IMR-90 (cell line): ENCODE measurements at regions not wholly inside any gene's neighbourhood (a gene's known extent, or its start where the extent isn't known, plus 50 kb on each side); places are given as distances from the start of the nearest gene placed in this dataset.

Experiments used
- ATAC-seq: fragments of 200-7000 bp; cut with Tn5 transposase; 2 replicates; pipeline ENCODE4 v1.9.1; 2020; ENCODE audit warnings: low read depth, mild to moderate bottlenecking, moderate library complexity
- BruUV-seq: library from RNA; stranded (reverse); fragments of 400-500 nt; replicated peaks from 2 replicates; lab custom pipeline; 2021; lab: Mats Ljungman, UMichigan
- CTCF ChIA-PET: fragments of 300-600 bp; formaldehyde crosslinking; extraction: SDS; loops from one replicate; lab custom pipeline; 2021; ENCODE audit warnings: antibody characterized with exemption; lab: Yijun Ruan, JAX
- POLR2A ChIA-PET: fragments of 300-600 bp; sonication (Branson Sonifier 250); formaldehyde crosslinking; loops from one replicate; lab custom pipeline; 2022; ENCODE audit warnings: antibody characterized with exemption; ENCODE audit not compliant: unreplicated experiment; lab: Charles Lee
- DNase-seq: peaks from one replicate; pipeline ENCODE4 v3.0.0; 2013
- H2AFZ ChIP-seq: replicated peaks from 2 replicates; pipeline ENCODE3; 2013; ENCODE audit warnings: low read length, mild to moderate bottlenecking; ENCODE audit not compliant: poor library complexity
- H2AK5ac ChIP-seq: 2 replicates; pipeline ENCODE4 v1.6.1; 2013; ENCODE audit warnings: low read depth, low read length, inconsistent platforms
- H2AK9ac ChIP-seq: replicated peaks from 2 replicates; pipeline ENCODE3; 2013; ENCODE audit warnings: mild to moderate bottlenecking, low read depth, low read length, moderate library complexity; ENCODE audit not compliant: poor library complexity
- H2BK120ac ChIP-seq: 2 replicates; pipeline ENCODE4 v1.6.1; 2013; ENCODE audit warnings: low read depth, low read length, inconsistent platforms
- H2BK15ac ChIP-seq: 3 replicates; pipeline ENCODE4 v1.6.1; 2013; ENCODE audit warnings: low read depth, low read length, inconsistent platforms
- H2BK20ac ChIP-seq: 2 replicates; pipeline ENCODE4 v1.6.1; 2013; ENCODE audit warnings: low read depth, mild to moderate bottlenecking, inconsistent platforms, low read length, moderate library complexity
- H2BK5ac ChIP-seq: 2 replicates; pipeline ENCODE4 v1.6.1; 2013; ENCODE audit warnings: mild to moderate bottlenecking, low read depth, low read length, inconsistent platforms; ENCODE audit not compliant: poor library complexity, severe bottlenecking
- H3K14ac ChIP-seq: replicated peaks from 2 replicates; pipeline ENCODE4 v1.6.1; 2013; ENCODE audit warnings: low read depth, low read length, inconsistent platforms
- H3K18ac ChIP-seq: 2 replicates; pipeline ENCODE4 v1.6.1; 2013; ENCODE audit warnings: low read depth, low read length, control low read depth
- H3K23ac ChIP-seq: 2 replicates; pipeline ENCODE4 v1.6.1; 2013; ENCODE audit warnings: low read depth, low read length, inconsistent platforms
- H3K27ac ChIP-seq: 2 replicates; pipeline ENCODE4 v1.5.1; 2013; ENCODE audit warnings: mild to moderate bottlenecking, control low read depth, low read length; ENCODE audit not compliant: insufficient read depth
- H3K27me3 ChIP-seq: 2 replicates; pipeline ENCODE4 v1.6.1; 2013; ENCODE audit warnings: low read length; ENCODE audit not compliant: control insufficient read depth, insufficient read depth
- H3K36me3 ChIP-seq: 2 replicates; pipeline ENCODE4 v1.6.1; 2013; ENCODE audit warnings: low read length, mixed read lengths; ENCODE audit not compliant: control insufficient read depth, insufficient read depth
- H3K4ac ChIP-seq: 2 replicates; pipeline ENCODE4 v1.6.1; 2013; ENCODE audit warnings: low read depth, low read length, inconsistent platforms
- H3K4me1 ChIP-seq: 2 replicates; pipeline ENCODE4 v1.6.1; 2013; ENCODE audit warnings: low read length, mixed read lengths; ENCODE audit not compliant: control insufficient read depth, insufficient read depth
- H3K4me2 ChIP-seq: 2 replicates; pipeline ENCODE4 v1.6.1; 2013; ENCODE audit warnings: low read depth, mild to moderate bottlenecking, control low read depth, low read length, moderate library complexity
- H3K4me3 ChIP-seq: 2 replicates; pipeline ENCODE4 v1.5.1; 2013; ENCODE audit warnings: low read depth, mild to moderate bottlenecking, control low read depth, low read length, moderate library complexity; ENCODE audit not compliant: insufficient read depth
- H3K56ac ChIP-seq: 2 replicates; pipeline ENCODE4 v1.6.1; 2013; ENCODE audit warnings: low read length, inconsistent platforms; ENCODE audit not compliant: insufficient read depth; ENCODE audit errors: extremely low read depth
- H3K79me1 ChIP-seq, 2 experiments: 2 replicates each; pipeline ENCODE4 v1.6.1; 2013; ENCODE audit warnings: low read length in 2 of 2, inconsistent platforms in 1 of 2, low read depth in 1 of 2
- H3K9ac ChIP-seq: 2 replicates; pipeline ENCODE4 v1.6.1; 2013; ENCODE audit warnings: low read depth, low read length, control low read depth
- H3K9me1 ChIP-seq: 2 replicates; pipeline ENCODE4 v1.6.1; 2013; ENCODE audit warnings: low read length, inconsistent platforms; ENCODE audit not compliant: insufficient read depth
- H3K9me3 ChIP-seq: 2 replicates; pipeline ENCODE4 v1.6.1; 2013; ENCODE audit warnings: low read length; ENCODE audit not compliant: control insufficient read depth, insufficient read depth
- H4K20me1 ChIP-seq: 2 replicates; pipeline ENCODE4 v1.6.1; 2013; ENCODE audit warnings: low read length, inconsistent platforms; ENCODE audit not compliant: insufficient read depth
- H4K5ac ChIP-seq: 2 replicates; pipeline ENCODE4 v1.6.1; 2013; ENCODE audit warnings: mild to moderate bottlenecking, low read depth, low read length, control low read depth
- H4K8ac ChIP-seq, 2 experiments: 2 replicates each; pipeline ENCODE4 v1.6.1; 2013; ENCODE audit warnings: low read depth in 2 of 2, low read length in 2 of 2, control low read depth in 1 of 2, inconsistent platforms in 1 of 2
- H4K91ac ChIP-seq: 2 replicates; pipeline ENCODE4 v1.6.1; 2013; ENCODE audit warnings: low read depth, low read length, inconsistent platforms; ENCODE audit not compliant: insufficient read depth
- BHLHE40 ChIP-seq: fragments of 150-350 bp; IDR thresholded peaks from 2 replicates; pipeline ENCODE4 v1.6.1; 2016; ENCODE audit warnings: mild to moderate bottlenecking, low read depth, low read length
- CEBPB ChIP-seq: IDR thresholded peaks from 2 replicates; pipeline ENCODE4 v1.6.1; 2012; ENCODE audit warnings: low read depth, low read length, improper control_type of control experiment
- CHD1 ChIP-seq: IDR thresholded peaks from 2 replicates; pipeline ENCODE4 v1.6.1; 2012; ENCODE audit warnings: low read depth, low read length, improper control_type of control experiment
- CTCF ChIP-seq: conservative IDR thresholded peaks from 2 replicates; pipeline ENCODE4 v1.5.1; 2012; ENCODE audit warnings: mild to moderate bottlenecking, low read depth, low read length, improper control_type of control experiment
- FOS ChIP-seq: fragments of 150-350 bp; IDR thresholded peaks from 2 replicates; pipeline ENCODE4 v1.6.1; 2016; ENCODE audit warnings: low read depth, low read length
- MAFK ChIP-seq: IDR thresholded peaks from 2 replicates; pipeline ENCODE4 v1.6.1; 2012; ENCODE audit warnings: low read depth, low read length, improper control_type of control experiment
- MAZ ChIP-seq: IDR thresholded peaks from 2 replicates; pipeline ENCODE4 v1.6.1; 2012; ENCODE audit warnings: low read depth, mild to moderate bottlenecking, low read length, improper control_type of control experiment, moderate library complexity, borderline replicate concordance
- MXI1 ChIP-seq: IDR thresholded peaks from 2 replicates; pipeline ENCODE4 v1.6.1; 2012; ENCODE audit warnings: low read depth, mild to moderate bottlenecking, low read length, moderate library complexity, borderline replicate concordance
- NFE2L2 ChIP-seq: fragments of 150-350 bp; IDR thresholded peaks from 2 replicates; pipeline ENCODE4 v1.6.1; 2016; ENCODE audit warnings: low read depth, mild to moderate bottlenecking, low read length
- POLR2A ChIP-seq: IDR thresholded peaks from 2 replicates; pipeline ENCODE4 v1.6.1; 2012; ENCODE audit warnings: mild to moderate bottlenecking, low read depth, low read length
- RAD21 ChIP-seq: IDR thresholded peaks from 2 replicates; pipeline ENCODE4 v1.6.1; 2012; ENCODE audit warnings: low read length, improper control_type of control experiment
- RCOR1 ChIP-seq: IDR thresholded peaks from 2 replicates; pipeline ENCODE4 v1.6.1; 2012; ENCODE audit warnings: mild to moderate bottlenecking, low read length, improper control_type of control experiment; ENCODE audit not compliant: insufficient replicate concordance
- RFX5 ChIP-seq: IDR thresholded peaks from 2 replicates; pipeline ENCODE4 v1.8.0; 2012; ENCODE audit warnings: low read depth, mild to moderate bottlenecking, low read length, moderate library complexity
- SMC3 ChIP-seq: fragments of 150-350 bp; IDR thresholded peaks from 2 replicates; pipeline ENCODE4 v1.6.1; 2016; ENCODE audit warnings: low read depth, mild to moderate bottlenecking, antibody characterized with exemption, low read length, moderate library complexity
- USF2 ChIP-seq: fragments of 150-350 bp; IDR thresholded peaks from 2 replicates; pipeline ENCODE4 v1.6.1; 2017; ENCODE audit warnings: mild to moderate bottlenecking, antibody characterized with exemption, low read length, low read depth
- WGBS, 2 experiments: methylation state at CpG; one replicate each; pipeline versions ENCODE4 v1.1.5 to v1.1.7; 2013; ENCODE audit warnings: missing lambda C conversion rate in 2 of 2; ENCODE audit not compliant: insufficient read length in 1 of 2; ENCODE audit errors: extremely low coverage in 2 of 2; 5-methylcytosine and 5-hydroxymethylcytosine counted together
- dilution Hi-C: fragments of 300-500 bp; cut with HindIII; formaldehyde crosslinking; loops from one replicate; pipeline ENCODE4 v1.14.3; 2018; ENCODE audit warnings: low sequenced_read_pairs; ENCODE audit not compliant: unreplicated experiment
- in situ Hi-C: fragments of 300-500 bp; cut with MboI; formaldehyde crosslinking; loops from 3 replicates; pipeline ENCODE4 v1.14.3; 2019; ENCODE audit warnings: low sequenced_read_pairs, inconsistent platforms, mixed read lengths
- intact Hi-C: fragments of 100-400 bp; cut with micrococcal nuclease; formaldehyde crosslinking; loops from 2 replicates; pipeline ENCODE4 v1.10.0; 2022
- TF ChIP-seq, protein P1 (sequence below): fragments of 150-350 bp; IDR thresholded peaks from 2 replicates; pipeline ENCODE4 v1.6.1; 2016; ENCODE audit warnings: low read depth, mild to moderate bottlenecking, low read length, moderate library complexity, borderline replicate concordance

- no peak overlapping the region for H4K91ac ChIP-seq
- POLR2A ChIA-PET = no interaction called here
- dilution Hi-C loops = no loop called here
- no peak overlapping the region for H2BK15ac ChIP-seq
- no peak overlapping the region for H3K4ac ChIP-seq
- H4K20me1 ChIP-seq = no peaks in the 10 kb centered on the region
- no peaks in the 10 kb centered on the region for H3K79me1 ChIP-seq
- H2AK9ac ChIP-seq = no peak overlapping the region
- BruUV-seq = no TSS peak
- ATAC-seq (no peak), DNase-seq (no peak)
- no peak overlapping the region for H2BK20ac ChIP-seq
- H3K27me3 ChIP-seq = no peaks in the 10 kb centered on the region
- H3K23ac ChIP-seq = no peak overlapping the region
- H3K9me3 ChIP-seq = no peaks in the 10 kb centered on the region
- CTCF ChIA-PET = no interaction called here
- H2AFZ ChIP-seq = no peak overlapping the region
- TF ChIP-seq MAZ (no peak), RCOR1 (no peak), FOS (no peak), CEBPB (no peak), SMC3 (no peak), MAFK (no peak), CHD1 (no peak), RAD21 (no peak), NFE2L2 (no peak), BHLHE40 (no peak), USF2 (no peak), MXI1 (no peak), RFX5 (no peak), CTCF (no peak), POLR2A (no peak)
- TF ChIP-seq, protein P1, sequence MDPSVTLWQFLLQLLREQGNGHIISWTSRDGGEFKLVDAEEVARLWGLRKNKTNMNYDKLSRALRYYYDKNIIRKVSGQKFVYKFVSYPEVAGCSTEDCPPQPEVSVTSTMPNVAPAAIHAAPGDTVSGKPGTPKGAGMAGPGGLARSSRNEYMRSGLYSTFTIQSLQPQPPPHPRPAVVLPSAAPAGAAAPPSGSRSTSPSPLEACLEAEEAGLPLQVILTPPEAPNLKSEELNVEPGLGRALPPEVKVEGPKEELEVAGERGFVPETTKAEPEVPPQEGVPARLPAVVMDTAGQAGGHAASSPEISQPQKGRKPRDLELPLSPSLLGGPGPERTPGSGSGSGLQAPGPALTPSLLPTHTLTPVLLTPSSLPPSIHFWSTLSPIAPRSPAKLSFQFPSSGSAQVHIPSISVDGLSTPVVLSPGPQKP = no peak
- no peaks in the 10 kb centered on the region for H3K4me1 ChIP-seq
- H3K9ac ChIP-seq = no peak overlapping the region
- no peak overlapping the region for H4K8ac ChIP-seq
- H3K27ac ChIP-seq = no peak overlapping the region
- no peak overlapping the region for H3K18ac ChIP-seq
- 100% methylated on average over 1 of the region's 1 CpG; no CpG with 5 or more reads in 1 of the 2 experiments for WGBS, 2 experiments
- H3K4me3 ChIP-seq = no peak overlapping the region
- H3K9me1 ChIP-seq = no peaks in the 10 kb centered on the region
- no peak overlapping the region for H2BK5ac ChIP-seq
- no peak overlapping the region for H3K4me2 ChIP-seq
- no peak overlapping the region for H4K5ac ChIP-seq
- H2AK5ac ChIP-seq = no peak overlapping the region
- H3K36me3 ChIP-seq = no peaks in the 10 kb centered on the region
- intact Hi-C loops = no loop called here
- in situ Hi-C loops = no loop called here
- H3K14ac ChIP-seq = no peak overlapping the region
- H2BK120ac ChIP-seq = no peak overlapping the region
- no peak overlapping the region for H3K56ac ChIP-seq
Measured at GRCh38 chr18:41655074-41655473, 300.0 kb upstream of the PIK3C3 start.
